Activated naive CD4-positive, alpha-beta T cell treated with anti-CD3 and anti-CD28 coated beads, Interleukin-2, amount 50 U/mL, for 72 hours (primary cell): ENCODE measurements at regions not wholly inside any gene's neighbourhood (a gene's known extent, or its start where the extent isn't known, plus 50 kb on each side); places are given as distances from the start of the nearest gene placed in this dataset.
A peak's percentile ranks its signal among the peaks of the same experiment; 100 is the strongest.
"Not testable (repeated sequence)": the region's sequence is repeated elsewhere in the genome, so short reads cannot be mapped to it uniquely, and the experiment has no call there.

Experiments
- ATAC-seq, 2 donors: fragments of 150-1000 bp; cut with Tn5 transposase; 2 replicates each; pipeline ENCODE4 v1.10.0; 2021; ENCODE audit warnings: mild to moderate bottlenecking in 2 of 2, moderate library complexity in 2 of 2
- DNase-seq, 2 donors: peaks; one replicate each; pipeline ENCODE4 v3.0.0; 2021 to 2022; ENCODE audit warnings: low spot score in 2 of 2
- H3K27ac Mint-ChIP-seq, 2 donors: one replicate each; pipeline ENCODE4 v1.8.0; 2022; ENCODE audit warnings: mild to moderate bottlenecking in 2 of 2, mixed read lengths in 2 of 2
- H3K36me3 Mint-ChIP-seq, 2 donors: one replicate each; pipeline ENCODE4 v1.8.0; 2022; ENCODE audit warnings: mixed read lengths in 2 of 2
- H3K9me3 Mint-ChIP-seq, 2 donors: one replicate each; pipeline ENCODE4 v1.8.0; 2022; ENCODE audit warnings: mixed read lengths in 2 of 2

DNA sequence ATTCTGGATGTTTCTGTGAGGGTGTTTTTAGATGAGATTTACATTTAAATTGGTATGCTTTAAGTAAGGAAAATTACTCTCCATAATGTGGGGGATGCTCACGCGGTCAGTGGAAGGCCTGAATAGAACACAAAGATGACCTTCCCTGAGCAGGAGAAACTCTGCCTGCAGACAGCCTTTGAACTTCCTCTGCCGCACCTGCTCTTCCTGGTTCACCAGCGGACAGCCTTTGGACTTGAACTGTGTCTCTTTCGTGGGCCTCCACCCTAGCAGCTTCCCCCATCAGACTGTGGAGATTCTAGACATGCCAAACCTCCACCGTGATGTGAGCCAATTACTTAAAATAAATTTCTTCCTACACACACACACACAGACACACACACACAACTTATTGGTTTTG, 210.7 kb downstream of the EFCAB11 start:
- no peak for DNase-seq
- no peak overlapping the region for H3K27ac Mint-ChIP-seq
- peaks cover 19 to 42% of the 10 kb centered on the region in 2 donors for H3K9me3 Mint-ChIP-seq
- no peak for ATAC-seq
- H3K36me3 Mint-ChIP-seq = peaks cover 18 to 35% of the 10 kb centered on the region in 2 donors

DNA sequence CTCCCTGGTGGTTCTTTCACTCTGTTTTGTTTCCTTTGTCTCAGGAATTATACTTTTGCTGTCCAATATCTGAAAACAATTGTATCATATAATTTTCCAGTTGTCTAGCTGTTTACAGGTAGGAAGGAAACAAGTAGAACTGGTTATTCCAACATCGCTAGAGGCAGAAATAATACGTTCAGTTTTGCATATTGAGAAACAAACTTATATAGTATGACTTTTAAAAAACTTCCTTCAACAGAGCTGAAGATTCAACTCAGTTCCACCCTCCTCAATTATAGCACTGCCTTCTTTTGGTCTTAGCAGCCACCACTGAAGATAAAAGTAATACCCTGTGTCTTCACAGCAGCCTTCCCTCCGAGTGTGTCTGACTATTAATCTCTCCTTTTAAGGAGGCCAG, 214.3 kb downstream of the EFCAB11 start:
- Mint-ChIP-seq H3K36me3 (peaks cover 7 to 17% of the 10 kb centered on the region in 2 donors), H3K27ac (no peak overlapping the region), H3K9me3 (peaks cover under 1 to 25% of the 10 kb centered on the region in 2 donors)
- DNase-seq (no peak), ATAC-seq (no peak)

DNA sequence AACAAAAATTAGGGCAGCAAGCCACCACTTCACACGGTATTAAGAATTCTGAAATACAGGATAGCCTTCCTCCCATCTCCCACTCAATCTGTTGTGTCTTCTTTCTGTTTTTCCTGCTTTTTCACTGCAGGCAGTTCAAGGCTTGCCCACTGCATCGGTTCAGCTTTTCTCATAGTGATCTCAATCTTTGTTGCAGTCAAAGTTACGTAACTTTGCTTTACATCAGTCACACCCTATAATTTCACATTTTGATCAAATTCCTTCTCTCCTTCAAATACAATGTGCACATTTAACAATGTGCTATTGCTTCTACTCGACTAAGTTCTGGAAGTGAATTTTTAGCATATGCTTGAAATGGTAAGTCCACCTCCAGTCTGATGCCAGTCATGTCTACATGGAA, 217.6 kb downstream of the EFCAB11 start:
- DNase-seq = no peak
- no peak for ATAC-seq
- H3K27ac Mint-ChIP-seq = no peak overlapping the region
- H3K9me3 Mint-ChIP-seq = peaks cover 0 to 13% of the 10 kb centered on the region in 2 donors
- peaks cover 6 to 7% of the 10 kb centered on the region in 2 donors for H3K36me3 Mint-ChIP-seq

DNA sequence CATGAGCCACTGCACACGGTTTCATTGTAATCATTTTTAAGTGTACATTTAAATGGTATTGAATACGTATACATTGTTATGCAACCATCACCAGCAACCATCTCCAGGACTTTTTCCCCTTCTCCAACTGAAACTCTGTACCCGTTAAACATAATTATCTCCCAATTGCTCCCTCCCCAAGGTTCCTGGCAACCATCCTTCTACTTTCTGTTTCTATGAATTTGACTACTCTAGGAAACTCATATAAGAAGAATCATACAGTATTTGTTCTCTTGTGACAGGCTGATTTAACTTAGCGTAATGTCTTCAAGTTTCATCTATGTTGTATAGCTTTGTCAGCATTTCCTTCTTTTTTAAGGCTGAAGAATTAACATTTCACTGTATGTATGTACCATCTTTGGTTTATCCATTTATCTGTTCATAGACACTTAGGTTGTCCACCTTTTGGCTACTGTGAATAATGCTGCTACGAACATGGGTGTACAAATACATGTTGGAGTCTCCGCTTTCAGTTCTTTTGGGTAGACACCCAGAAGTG, 223.1 kb downstream of the EFCAB11 start:
- peak overlapping the region in 1 of 2 donors; percentile 4 for H3K27ac Mint-ChIP-seq
- ATAC-seq = no peak
- H3K36me3 Mint-ChIP-seq = peaks cover 0 to 5% of the 10 kb centered on the region in 2 donors
- DNase-seq = no peak
- H3K9me3 Mint-ChIP-seq = peaks cover 0 to 9% of the 10 kb centered on the region in 2 donors

DNA sequence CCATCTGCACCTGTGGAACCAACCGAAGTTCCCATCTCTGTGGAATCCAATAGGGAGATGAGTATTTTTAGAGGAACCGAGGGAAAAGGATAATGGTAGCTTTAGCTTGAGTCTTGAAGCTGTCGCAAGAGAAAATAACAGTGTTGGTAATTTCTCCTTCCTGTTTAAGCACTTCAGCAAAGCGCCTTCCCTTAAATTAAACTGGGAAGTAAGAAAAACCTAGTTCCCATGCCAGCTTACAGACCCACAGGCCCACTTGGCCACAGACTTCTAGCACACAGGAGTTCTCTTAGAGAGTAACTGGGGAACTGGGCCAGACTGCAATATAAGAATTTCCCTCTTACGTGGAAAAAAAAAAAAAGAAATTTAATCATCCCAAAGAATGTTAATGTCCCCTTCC, 223.8 kb downstream of the EFCAB11 start:
- Mint-ChIP-seq H3K27ac (peak overlapping the region in 1 of 2 donors; percentile 62), H3K36me3 (peaks cover 0 to 5% of the 10 kb centered on the region in 2 donors), H3K9me3 (peaks cover 0 to 9% of the 10 kb centered on the region in 2 donors)
- ATAC-seq (no peak), DNase-seq (no peak)

DNA sequence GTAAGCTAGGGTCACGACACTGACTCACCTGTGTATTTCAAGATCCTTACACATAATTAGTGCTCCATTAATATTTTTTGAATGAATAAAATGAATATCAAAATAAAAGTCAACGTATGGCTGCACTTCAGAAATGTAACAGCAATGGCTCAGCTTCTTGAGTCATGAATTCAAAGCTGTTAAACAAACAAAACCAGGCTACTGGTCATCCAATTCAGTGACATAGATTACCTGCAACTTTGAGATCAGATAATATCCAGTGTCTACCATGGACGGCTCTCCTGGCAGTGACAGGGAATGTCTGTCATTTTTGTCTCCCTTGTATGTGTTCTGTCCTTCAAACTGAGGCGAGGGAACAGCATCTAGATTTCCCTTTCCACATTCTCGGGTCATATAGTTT, 225.6 kb downstream of the EFCAB11 start:
- ATAC-seq (no peak), DNase-seq (no peak)
- Mint-ChIP-seq H3K36me3 (peaks cover 5 to 13% of the 10 kb centered on the region in 2 donors), H3K27ac (no peak overlapping the region), H3K9me3 (peaks cover 0 to 9% of the 10 kb centered on the region in 2 donors)

DNA sequence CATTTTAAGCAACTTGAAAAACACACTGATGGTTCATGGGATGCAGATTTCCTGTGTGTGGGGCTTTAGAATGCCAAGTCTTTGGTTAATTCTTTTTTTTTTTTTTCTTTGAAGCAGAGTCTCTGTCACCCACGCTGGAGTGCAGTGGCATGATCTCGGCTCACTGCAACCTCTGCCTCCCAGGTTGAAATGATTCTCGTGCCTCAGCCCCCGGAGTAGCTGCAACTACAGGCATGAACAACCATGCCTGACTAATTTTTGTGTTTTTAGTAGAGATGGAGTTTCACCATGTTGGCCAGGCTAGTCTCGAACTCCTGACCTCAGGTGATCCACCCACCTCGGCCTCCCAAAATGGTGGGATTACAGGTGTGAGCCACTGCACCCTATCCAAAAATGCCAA, 228.3 kb downstream of the EFCAB11 start:
- not testable (repeated sequence) for H3K9me3 Mint-ChIP-seq

DNA sequence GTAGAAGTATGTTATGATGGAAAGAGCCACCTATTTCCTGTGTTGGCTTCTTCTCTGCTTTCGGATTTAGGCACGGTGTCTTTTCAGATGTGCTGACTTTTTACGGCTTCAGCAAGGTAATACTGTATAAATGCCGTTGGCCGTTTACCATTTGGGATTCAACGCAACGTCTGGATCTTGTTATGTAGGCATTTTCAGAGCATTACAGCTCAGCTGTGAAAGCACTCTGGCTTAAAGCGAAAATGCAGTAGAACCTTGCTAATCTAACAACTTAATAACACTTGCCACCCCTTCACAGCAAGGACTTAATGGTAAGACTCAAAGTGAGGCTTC, 229.9 kb downstream of the EFCAB11 start:
- Mint-ChIP-seq H3K9me3 (peaks cover 6 to 19% of the 10 kb centered on the region in 2 donors), H3K27ac (peak overlapping the region in 1 of 2 donors; percentile 93), H3K36me3 (peaks cover 20 to 21% of the 10 kb centered on the region in 2 donors)
- peak; percentile 43 to 54 for ATAC-seq
- DNase-seq = no peak

More for the DNA sequence above, 228.3 kb downstream of the EFCAB11 start:
- Mint-ChIP-seq H3K36me3 (peaks cover 5 to 13% of the 10 kb centered on the region in 2 donors), H3K27ac (peak overlapping the region in 1 of 2 donors; percentile 93)
- not testable (repeated sequence) for DNase-seq
- ATAC-seq = peak in 1 of 2 donors; percentile 56

DNA sequence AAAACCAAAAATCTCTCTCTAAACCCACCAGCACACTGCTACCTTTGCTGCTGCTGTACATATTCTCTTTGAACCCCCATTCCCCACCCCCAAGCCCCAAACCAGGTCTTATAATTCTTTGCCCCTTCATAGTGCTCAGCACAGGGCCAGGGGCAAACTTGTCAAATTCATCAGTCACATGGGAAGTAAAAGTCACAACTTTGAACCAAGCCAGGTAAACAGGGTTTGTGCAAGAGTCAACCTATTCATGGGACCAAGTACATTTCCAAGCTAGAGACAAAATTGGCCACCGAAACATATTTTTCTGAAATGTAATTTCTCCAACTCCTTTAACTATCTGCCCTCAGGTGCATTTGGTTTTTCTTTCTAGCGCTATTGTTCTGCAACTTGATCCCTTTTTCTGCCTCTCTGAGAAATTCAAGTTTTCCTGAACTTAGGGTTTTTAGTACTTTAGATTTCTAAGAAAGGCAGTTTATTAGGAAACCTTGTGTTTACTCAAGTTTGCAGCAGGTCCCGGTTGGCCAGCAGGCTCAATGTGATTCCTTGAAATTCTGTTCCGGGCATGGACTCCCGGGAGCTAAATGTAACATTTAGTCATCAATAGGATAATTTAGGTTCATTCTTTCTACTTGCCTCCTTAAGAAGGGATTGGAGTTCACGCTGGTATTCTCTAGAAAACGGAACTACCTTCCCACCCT, 230.5 kb downstream of the EFCAB11 start:
- Mint-ChIP-seq H3K36me3 (peaks cover 21 to 23% of the 10 kb centered on the region in 2 donors), H3K27ac (peak overlapping the region in 1 of 2 donors; percentile 93), H3K9me3 (peaks cover 6 to 19% of the 10 kb centered on the region in 2 donors)
- ATAC-seq (no peak), DNase-seq (no peak)

DNA sequence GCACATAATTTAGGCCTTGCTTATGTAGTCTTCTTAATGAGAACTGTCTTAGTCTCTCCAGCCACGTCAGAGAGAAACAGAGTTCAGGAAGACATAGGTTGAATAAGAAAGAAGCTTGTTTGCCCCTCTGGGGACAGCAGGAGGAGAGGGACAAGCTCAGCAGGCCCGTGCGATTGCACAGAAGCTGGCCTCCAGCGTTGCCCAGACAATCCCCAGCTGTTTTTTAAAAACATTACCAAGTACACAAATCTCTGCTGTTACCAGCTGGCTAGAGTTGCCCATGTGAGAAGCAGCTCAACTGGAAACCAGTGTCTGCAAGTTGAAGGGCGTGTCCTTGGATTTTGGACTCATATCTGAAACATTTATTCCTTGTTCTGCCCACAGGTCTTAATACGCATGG, 232.6 kb downstream of the EFCAB11 start:
- Mint-ChIP-seq H3K9me3 (peaks cover 6 to 19% of the 10 kb centered on the region in 2 donors), H3K27ac (peak overlapping the region in 1 of 2 donors; percentile 92), H3K36me3 (peaks cover 21 to 25% of the 10 kb centered on the region in 2 donors)
- no peak for ATAC-seq
- no peak for DNase-seq

DNA sequence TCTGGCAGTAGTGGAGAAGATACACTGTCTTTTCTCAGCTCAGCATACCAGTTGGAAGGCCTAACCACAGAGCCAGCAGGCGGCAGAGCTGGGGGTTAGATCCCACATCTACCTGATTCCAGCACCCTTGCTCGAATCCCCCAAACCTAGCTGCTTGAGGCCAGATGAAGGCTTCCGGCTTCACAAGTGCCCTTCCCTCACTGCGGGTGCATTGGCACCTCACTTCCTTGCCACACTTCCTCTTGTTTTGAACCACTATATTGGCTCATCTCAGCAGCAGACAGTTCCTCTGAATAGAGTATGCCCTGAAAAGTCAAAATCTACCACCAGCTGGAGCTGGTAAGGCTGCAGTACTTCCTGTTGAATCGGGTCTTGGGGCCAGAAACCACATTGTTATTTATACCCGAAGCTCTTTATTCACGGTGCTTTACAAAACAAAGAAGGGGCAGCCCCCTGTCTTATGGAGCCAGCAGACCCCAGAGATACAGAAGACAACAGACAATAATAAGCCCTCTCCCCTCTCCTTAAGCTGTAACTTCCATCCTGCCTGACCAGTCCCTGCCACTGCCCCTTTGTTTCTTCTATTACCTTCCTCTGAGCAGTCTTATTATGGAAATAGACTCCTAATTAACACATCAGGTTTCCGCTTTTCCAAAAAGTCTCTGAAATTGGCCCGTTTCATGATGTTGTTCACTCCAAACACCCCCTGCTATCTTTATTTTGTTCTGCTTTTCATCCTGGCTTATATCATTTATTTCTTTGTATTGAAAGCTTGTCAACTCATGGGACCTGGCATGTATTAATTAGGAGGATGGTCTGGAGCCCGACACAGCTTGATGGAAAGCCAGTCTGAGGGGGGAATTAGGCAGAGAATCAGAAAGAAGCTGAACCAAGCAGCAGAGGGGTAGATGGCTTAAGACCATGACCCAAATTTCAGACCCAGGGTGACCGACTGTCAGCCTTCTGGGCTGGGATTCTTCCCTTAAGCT, 233.5 kb downstream of the EFCAB11 start:
- peaks cover 21 to 25% of the 10 kb centered on the region in 2 donors for H3K36me3 Mint-ChIP-seq
- H3K9me3 Mint-ChIP-seq = peaks cover 6 to 19% of the 10 kb centered on the region in 2 donors
- H3K27ac Mint-ChIP-seq = peak overlapping the region; percentile 92 to 93
- ATAC-seq = peak; percentile 80 to 84
- peak; percentile 30 to 71 for DNase-seq

DNA sequence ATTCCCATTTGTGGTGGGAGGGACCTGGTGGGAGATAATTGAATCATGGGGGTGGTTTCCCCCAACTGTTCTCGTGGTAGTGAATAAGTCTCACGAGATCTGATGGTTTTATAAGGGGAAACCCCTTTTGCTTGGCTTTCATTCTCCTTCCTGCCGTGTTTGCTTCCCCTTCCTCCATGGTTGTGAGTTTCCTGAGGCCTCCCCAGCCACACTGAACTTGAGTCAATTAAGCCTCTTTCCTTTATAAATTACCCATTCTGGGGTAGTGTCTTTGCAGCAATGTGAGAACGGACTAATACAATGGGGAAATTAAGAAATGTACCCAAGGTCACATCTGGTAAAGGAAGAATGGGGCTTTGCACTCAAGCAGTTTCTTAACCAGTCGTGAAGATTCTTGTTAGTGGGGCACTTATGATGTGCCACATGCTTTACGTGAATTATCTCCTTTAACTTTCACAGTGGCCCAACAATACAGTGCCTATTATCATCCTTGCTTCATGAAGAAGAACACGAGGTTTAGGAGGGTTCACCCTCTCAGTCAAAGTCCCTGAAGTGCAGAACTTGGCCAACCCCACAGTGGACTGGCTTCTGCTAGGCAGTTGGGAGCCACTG, 234.3 kb downstream of the EFCAB11 start:
- DNase-seq (no peak), ATAC-seq (peak; percentile 6 to 14)
- H3K36me3 Mint-ChIP-seq = peaks cover 19 to 27% of the 10 kb centered on the region in 2 donors
- H3K9me3 Mint-ChIP-seq = peaks cover 6 to 19% of the 10 kb centered on the region in 2 donors
- peak overlapping the region; percentile 92 to 93 for H3K27ac Mint-ChIP-seq

DNA sequence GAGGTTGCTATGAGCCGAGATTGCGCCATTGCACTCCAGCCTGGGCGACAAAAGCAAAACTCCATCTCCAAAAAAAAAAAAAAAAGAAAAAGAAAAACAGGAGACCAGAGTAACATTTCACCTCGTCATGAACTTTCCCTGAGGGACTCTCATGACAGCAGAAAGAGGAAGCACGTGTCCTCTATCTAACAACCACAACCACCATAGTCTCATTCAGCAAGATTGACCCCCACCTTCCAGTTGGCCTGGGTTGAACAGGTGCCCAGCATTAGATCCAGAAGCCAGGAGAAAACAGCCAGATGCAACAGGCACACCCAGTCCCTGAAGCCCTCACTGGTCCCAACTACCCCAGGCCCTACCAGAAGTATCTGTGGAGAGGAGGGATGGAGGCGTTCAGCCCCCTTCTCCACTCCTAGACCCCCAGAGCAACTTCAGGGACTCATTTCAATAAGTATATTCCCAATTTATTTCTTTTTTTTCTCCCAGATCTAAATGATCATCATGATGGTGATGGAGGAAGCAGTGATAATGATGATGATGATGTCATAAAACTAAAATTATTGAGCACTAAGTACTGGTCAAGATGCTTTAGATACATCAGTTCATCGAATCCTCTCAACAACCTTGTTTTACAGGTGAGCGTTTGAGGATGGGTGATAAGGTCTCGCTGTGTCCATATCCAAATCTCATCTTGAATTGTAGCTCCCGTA, 235.0 kb downstream of the EFCAB11 start:
- peak overlapping the region in 1 of 2 donors; percentile 92 for H3K27ac Mint-ChIP-seq
- peaks cover 6 to 19% of the 10 kb centered on the region in 2 donors for H3K9me3 Mint-ChIP-seq
- H3K36me3 Mint-ChIP-seq = peaks cover 12 to 31% of the 10 kb centered on the region in 2 donors
- ATAC-seq (no peak), DNase-seq (no peak)

DNA sequence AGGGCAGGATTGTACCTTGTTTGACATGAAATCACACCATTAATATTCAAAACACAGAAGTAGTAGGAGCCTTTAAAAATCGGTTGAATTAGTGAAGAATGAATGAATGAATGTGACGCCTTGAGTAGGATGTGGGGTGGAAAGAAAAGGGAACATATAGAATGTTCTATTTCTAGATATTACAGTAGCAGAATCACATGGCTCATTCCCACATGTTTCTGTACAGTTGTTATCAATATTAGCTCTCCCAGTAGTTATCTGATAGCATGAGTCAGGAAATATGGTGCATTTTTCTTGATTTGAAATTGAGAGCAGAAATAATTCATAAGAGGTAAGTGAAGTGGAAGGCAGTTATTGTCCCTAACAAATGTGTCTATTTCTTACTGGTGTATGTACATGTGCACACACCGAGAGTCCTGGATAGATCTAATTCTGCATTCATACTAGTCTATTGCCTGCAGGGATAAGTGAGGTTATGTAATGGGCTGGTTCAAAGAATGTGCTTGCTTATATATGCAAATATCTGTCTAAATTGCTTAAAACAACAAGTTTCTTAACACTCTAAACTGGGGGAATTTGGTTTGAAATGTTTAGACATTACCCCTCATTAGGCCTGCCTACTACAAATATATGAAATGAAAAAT, 245.4 kb downstream of the EFCAB11 start:
- H3K27ac Mint-ChIP-seq = no peak overlapping the region
- H3K36me3 Mint-ChIP-seq = peaks cover 6 to 53% of the 10 kb centered on the region in 2 donors
- peaks cover 14 to 36% of the 10 kb centered on the region in 2 donors for H3K9me3 Mint-ChIP-seq
- ATAC-seq = no peak
- DNase-seq = no peak

DNA sequence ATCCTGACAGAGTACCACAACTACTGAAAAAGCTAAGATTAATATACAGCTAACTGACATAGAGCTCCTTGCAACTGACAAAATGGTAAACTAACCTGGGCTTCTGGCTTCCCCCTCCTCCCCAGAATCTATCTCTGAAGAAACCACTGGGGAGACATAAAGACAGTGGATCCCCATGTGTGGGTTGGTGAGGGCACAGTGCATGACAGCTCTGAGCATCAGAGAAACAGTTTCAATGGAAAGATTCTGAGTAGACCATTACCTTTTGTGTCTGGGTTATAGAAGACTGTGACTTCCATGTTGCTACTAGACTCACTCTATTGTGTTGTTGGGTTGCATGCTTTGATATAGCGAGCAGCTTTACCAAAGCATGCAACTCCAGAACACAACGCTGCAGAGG, 247.4 kb downstream of the EFCAB11 start:
- Mint-ChIP-seq H3K36me3 (peaks cover 6 to 54% of the 10 kb centered on the region in 2 donors), H3K27ac (no peak overlapping the region), H3K9me3 (peaks cover 19 to 44% of the 10 kb centered on the region in 2 donors)
- ATAC-seq (peak; percentile 37 to 42), DNase-seq (no peak)
